OCI-LY3 (cell line): ENCODE measurements at regions not wholly inside any gene's neighbourhood (a gene's known extent, or its start where the extent isn't known, plus 50 kb on each side); places are given as distances from the start of the nearest gene placed in this dataset.

Experiments used
- H2AFZ ChIP-seq: fragments of 200-600, 300-600 bp; shearing (Covaris generic); 2 replicates; pipeline ENCODE4 v1.6.0; 2014; ENCODE audit warnings: antibody characterized with exemption, low read depth, low read length
- H3K27ac ChIP-seq: fragments of 200-600, 300-600 bp; sonication (generic); 2 replicates; pipeline ENCODE4 v1.5.1; 2014; ENCODE audit warnings: mild to moderate bottlenecking, low read length, moderate library complexity, mixed read lengths
- H3K27me3 ChIP-seq: fragments of 200-600, 300-600 bp; sonication (generic); 2 replicates; pipeline ENCODE4 v1.6.1; 2014; ENCODE audit warnings: low read depth, low read length, mixed read lengths
- H3K36me3 ChIP-seq: fragments of 200-600, 300-600 bp; sonication (generic); replicated peaks from 2 replicates; pipeline ENCODE3; 2014; ENCODE audit warnings: low read depth, low read length, mixed read lengths
- H3K4me1 ChIP-seq: fragments of 300-600, 200-600 bp; sonication (generic); 2 replicates; pipeline ENCODE4 v1.6.1; 2014; ENCODE audit warnings: low read length, mixed read lengths
- H3K4me2 ChIP-seq: fragments of 200-600, 300-600 bp; sonication (generic); 2 replicates; pipeline ENCODE4 v1.6.1; 2014; ENCODE audit warnings: low read length, mixed read lengths
- H3K4me3 ChIP-seq: fragments of 300-600, 200-600 bp; sonication (generic); 2 replicates; pipeline ENCODE4 v1.5.1; 2014; ENCODE audit warnings: antibody characterized with exemption, mild to moderate bottlenecking, low read length, moderate library complexity
- H3K79me2 ChIP-seq: fragments of 300-600, 200-600 bp; shearing (Covaris generic); 2 replicates; pipeline ENCODE4 v1.6.1; 2014; ENCODE audit warnings: mild to moderate bottlenecking, low read length, mixed read lengths
- H3K9ac ChIP-seq: fragments of 300-600, 200-600 bp; shearing (Covaris generic); 2 replicates; pipeline ENCODE4 v1.6.0; 2014; ENCODE audit warnings: mild to moderate bottlenecking, low read length, moderate library complexity
- H3K9me3 ChIP-seq: fragments of 200-600, 300-600 bp; shearing (Covaris generic); 2 replicates; pipeline ENCODE4 v1.6.1; 2014; ENCODE audit warnings: low read length, mixed read lengths; ENCODE audit not compliant: insufficient read depth
- H4K20me1 ChIP-seq: fragments of 200-600, 300-600 bp; sonication (generic); 2 replicates; pipeline ENCODE4 v1.6.1; 2016; ENCODE audit warnings: low read length, mixed read lengths; ENCODE audit not compliant: insufficient read depth
- CTCF ChIP-seq: fragments of 200-600, 300-600 bp; sonication (generic); IDR thresholded peaks from 2 replicates; pipeline ENCODE4 v1.5.1; 2014; ENCODE audit warnings: antibody characterized with exemption, low read length, low read depth
- EZH2phosphoT487 ChIP-seq: fragments of 200-600 bp; shearing (Covaris generic); IDR thresholded peaks from 2 replicates; pipeline ENCODE4 v1.6.1; 2018; ENCODE audit warnings: antibody characterized with exemption, mixed run types, low read depth

GRCh38 chr2:38215993-38216392 is 140.0 kb upstream of the CYP1B1 start:
- no peaks in the 10 kb centered on the region for H3K79me2 ChIP-seq
- peaks cover 7% of the 10 kb centered on the region; the same call in 1 of the 2 replicates for H3K27me3 ChIP-seq
- no peaks in the 10 kb centered on the region for H3K4me1 ChIP-seq
- no peaks in the 10 kb centered on the region for H4K20me1 ChIP-seq
- H3K4me3 ChIP-seq: no peak overlapping the region
- no peak overlapping the region for H3K4me2 ChIP-seq
- H3K27ac ChIP-seq: no peak overlapping the region
- no peaks in the 10 kb centered on the region for H3K36me3 ChIP-seq
- no peaks in the 10 kb centered on the region for H3K9me3 ChIP-seq
- H2AFZ ChIP-seq: no peak overlapping the region
- TF ChIP-seq CTCF (no peak), EZH2phosphoT487 (no peak)
- no peak overlapping the region for H3K9ac ChIP-seq

GRCh38 chr2:38215522-38215921 is 139.6 kb upstream of the CYP1B1 start:
- no peaks in the 10 kb centered on the region for H4K20me1 ChIP-seq
- TF ChIP-seq CTCF (no peak), EZH2phosphoT487 (no peak)
- H3K9me3 ChIP-seq: no peaks in the 10 kb centered on the region
- no peaks in the 10 kb centered on the region for H3K4me1 ChIP-seq
- no peaks in the 10 kb centered on the region for H3K36me3 ChIP-seq
- no peak overlapping the region for H3K4me3 ChIP-seq
- H3K4me2 ChIP-seq: no peak overlapping the region
- no peak overlapping the region for H3K9ac ChIP-seq
- H3K79me2 ChIP-seq: no peaks in the 10 kb centered on the region
- no peak overlapping the region for H3K27ac ChIP-seq
- peaks cover 7% of the 10 kb centered on the region; the same call in 1 of the 2 replicates for H3K27me3 ChIP-seq
- no peak overlapping the region for H2AFZ ChIP-seq

GRCh38 chr2:38214209-38214717 is 138.3 kb upstream of the CYP1B1 start:
- no peaks in the 10 kb centered on the region for H3K9me3 ChIP-seq
- no peak overlapping the region for H3K27ac ChIP-seq
- H3K79me2 ChIP-seq: no peaks in the 10 kb centered on the region
- H3K4me3 ChIP-seq: no peak overlapping the region
- no peaks in the 10 kb centered on the region for H4K20me1 ChIP-seq
- TF ChIP-seq CTCF: no peak
- no peak for TF ChIP-seq EZH2phosphoT487
- no peaks in the 10 kb centered on the region for H3K4me1 ChIP-seq
- no peaks in the 10 kb centered on the region for H3K36me3 ChIP-seq
- no peak overlapping the region for H3K9ac ChIP-seq
- H3K4me2 ChIP-seq: no peak overlapping the region
- H3K27me3 ChIP-seq: peaks cover 7% of the 10 kb centered on the region; the same call in 1 of the 2 replicates
- no peak overlapping the region for H2AFZ ChIP-seq

GRCh38 chr2:38213619-38214167 is 137.7 kb upstream of the CYP1B1 start:
- TF ChIP-seq EZH2phosphoT487: no peak
- TF ChIP-seq CTCF: no peak
- no peak overlapping the region for H3K27ac ChIP-seq

More at GRCh38 chr2:38213619-38214167, 137.7 kb upstream of the CYP1B1 start:
- no peaks in the 10 kb centered on the region for H3K4me1 ChIP-seq
- H3K9me3 ChIP-seq: no peaks in the 10 kb centered on the region
- no peak overlapping the region for H3K9ac ChIP-seq
- H3K79me2 ChIP-seq: no peaks in the 10 kb centered on the region
- no peaks in the 10 kb centered on the region for H4K20me1 ChIP-seq
- H3K4me2 ChIP-seq: no peak overlapping the region
- no peaks in the 10 kb centered on the region for H3K36me3 ChIP-seq
- no peak overlapping the region for H2AFZ ChIP-seq
- H3K4me3 ChIP-seq: no peak overlapping the region
- peaks cover 5% of the 10 kb centered on the region; the same call in 1 of the 2 replicates for H3K27me3 ChIP-seq
